ENCODE measurements at regions not wholly inside any gene's neighbourhood (a gene's known extent, or its start where the extent isn't known, plus 50 kb on each side); places are given as distances from the start of the nearest gene placed in this dataset.

DNA sequence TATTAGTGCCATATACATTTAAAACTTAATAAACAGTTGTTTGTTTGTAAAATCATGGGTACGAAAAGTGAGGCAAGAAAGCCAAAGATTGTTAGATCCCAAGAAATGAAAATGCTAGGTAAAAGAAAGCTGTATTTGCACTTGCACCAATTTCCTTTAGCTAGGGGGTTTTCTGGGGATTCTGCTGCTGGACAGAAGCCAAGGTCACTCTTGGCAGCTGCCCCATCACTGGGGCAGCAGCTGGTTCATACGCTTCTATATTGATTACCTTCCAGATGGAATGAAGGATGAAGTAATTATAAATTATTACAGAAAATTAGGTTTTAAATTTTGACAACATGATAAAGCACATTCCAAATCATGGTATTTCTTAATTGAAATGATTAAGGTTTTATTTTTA is 127.4 kb downstream of the SLITRK5 start:
- no peak for TF ChIP-seq MAFK (IDR thresholded peaks at IDR 0.05; ENCODE audit: low read depth, low read length)
- TF ChIP-seq BHLHE40 (IDR thresholded peaks at IDR 0.05; ENCODE audit: low read depth, low read length) = no peak
- TF ChIP-seq USF2 (IDR thresholded peaks at IDR 0.05; ENCODE audit: low read depth, low read length) = no peak

All from IMR-90 (cell line).